Smooth muscle cell of the brain vasculature (primary cell): ENCODE measurements at regions not wholly inside any gene's neighbourhood (a gene's known extent, or its start where the extent isn't known, plus 50 kb on each side); places are given as distances from the start of the nearest gene placed in this dataset.

ENCODE experiments used
- DNase-seq: peaks from one replicate; pipeline ENCODE4 v3.0.0-alpha.2; 2012; ENCODE audit warnings: low read depth, low spot score

GRCh38 chr12:24605466-24605865 is 343.4 kb downstream of the BCAT1 start:
- DNase-seq: no peak

GRCh38 chr12:24603371-24603770 is 345.5 kb downstream of the BCAT1 start:
- DNase-seq: no peak

GRCh38 chr12:24600996-24601395 is 347.9 kb downstream of the BCAT1 start:
- DNase-seq: no peak

- DNase-seq: no peak
These were observed 348.4 kb downstream of the BCAT1 start for GRCh38 chr12:24600551-24600950.

- no peak for DNase-seq
These were observed 349.2 kb downstream of the BCAT1 start for GRCh38 chr12:24599736-24600135.

- DNase-seq: no peak
These were observed 351.3 kb downstream of the BCAT1 start for GRCh38 chr12:24597580-24597979.

- DNase-seq: no peak
These were observed 352.0 kb downstream of the BCAT1 start for GRCh38 chr12:24596768-24597388.

- no peak for DNase-seq
These were observed 353.2 kb downstream of the BCAT1 start for GRCh38 chr12:24595652-24596235.

GRCh38 chr12:24591715-24592440 is 357.0 kb downstream of the BCAT1 start:
- no peak for DNase-seq

- no peak for DNase-seq
These were observed 357.7 kb downstream of the BCAT1 start for GRCh38 chr12:24591079-24591626.

- no peak for DNase-seq
These were observed 362.6 kb downstream of the BCAT1 start for GRCh38 chr12:24586293-24586692.

GRCh38 chr12:24584032-24584675 is 364.7 kb downstream of the BCAT1 start:
- DNase-seq: no peak

GRCh38 chr12:24582954-24583601 is 365.8 kb downstream of the BCAT1 start:
- DNase-seq: no peak

GRCh38 chr12:24574538-24574937 is 374.4 kb downstream of the BCAT1 start:
- no peak for DNase-seq

- no peak for DNase-seq
These were observed 375.3 kb downstream of the BCAT1 start for GRCh38 chr12:24573621-24574020.

GRCh38 chr12:24565300-24565699 is 383.6 kb downstream of the BCAT1 start:
- no peak for DNase-seq

GRCh38 chr12:24562771-24563431 is 386.0 kb downstream of the BCAT1 start:
- no peak for DNase-seq

GRCh38 chr12:24561882-24562770 is 386.8 kb downstream of the BCAT1 start:
- no peak for DNase-seq

- no peak for DNase-seq
These were observed 387.5 kb downstream of the BCAT1 start for GRCh38 chr12:24561411-24561871.

GRCh38 chr12:24560831-24561271 is 388.1 kb downstream of the BCAT1 start:
- no peak for DNase-seq
